K562 (cell line): ENCODE measurements at regions not wholly inside any gene's neighbourhood (a gene's known extent, or its start where the extent isn't known, plus 50 kb on each side); places are given as distances from the start of the nearest gene placed in this dataset.

Experiments used
- ATAC-seq: fragments of 200-7000 bp; cut with Tn5 transposase; 3 replicates; pipeline ENCODE4 v1.9.1; 2020; ENCODE audit warnings: moderate library complexity
- BruUV-seq: library from RNA; stranded (reverse); fragments of 400-500 nt; replicated peaks from 2 replicates; lab custom pipeline; 2021; lab: Mats Ljungman, UMichigan
- CTCF ChIA-PET: fragments of 300-600 bp; formaldehyde crosslinking; extraction: SDS; loops from one replicate; lab custom pipeline; 2021; ENCODE audit warnings: low intra/inter-chr PET ratio; lab: Yijun Ruan, JAX
- POLR2A ChIA-PET: fragments of 300-600, 350-650 bp; sonication (Branson Sonifier 250); formaldehyde crosslinking; extraction: SDS; loops from one replicate; lab custom pipeline; 2021; ENCODE audit warnings: antibody characterized with exemption, inconsistent platforms; lab: Yijun Ruan, JAX
- DNase-seq, 4 experiments: peaks; one replicate each; pipeline versions ENCODE4 v3.0.0 to v3.0.0-alpha.2; 2011 to 2018; ENCODE audit warnings: low spot score in 3 of 4, mixed read lengths in 3 of 4; ENCODE audit errors: extremely low read depth in 1 of 4
- FAIRE-seq: peaks from 2 replicates; lab custom pipeline; 2011; peaks lifted over from hg19 to GRCh38; lab: Jason Lieb, UNC
- H2AFZ ChIP-seq: 2 replicates; pipeline ENCODE4 v1.6.0; 2011; ENCODE audit warnings: low read depth, low read length, control low read depth, inconsistent platforms
- H3K27ac ChIP-seq: fragments of 200-600 bp; 3 replicates; pipeline ENCODE4 v1.8.0; 2011; ENCODE audit warnings: low read depth, mild to moderate bottlenecking, control low read depth, inconsistent platforms, low read length, moderate library complexity, mixed read lengths; ENCODE audit errors: extremely low read depth
- H3K27me3 ChIP-seq, 2 experiments: fragments of 300-600 bp in 1 of 2; 2 replicates in 1 of 2; 3 replicates in 1 of 2; pipeline versions ENCODE4 v1.6.0 to v1.8.0; 2011; ENCODE audit warnings: inconsistent platforms in 2 of 2, low read length in 2 of 2, mild to moderate bottlenecking in 1 of 2, mixed read lengths in 1 of 2, moderate library complexity in 1 of 2; ENCODE audit not compliant: control insufficient read depth in 2 of 2, insufficient read depth in 2 of 2
- H3K36me3 ChIP-seq: fragments of 300-600 bp; 3 replicates; pipeline ENCODE4 v1.8.0; 2011; ENCODE audit warnings: mild to moderate bottlenecking, low read length, inconsistent platforms; ENCODE audit not compliant: control insufficient read depth, insufficient read depth
- H3K4me1 ChIP-seq, 2 experiments: fragments of 200-600 bp in 1 of 2; replicated peaks in 1 of 2; 2 replicates in 1 of 2; 3 replicates in 1 of 2; pipeline versions ENCODE4 v1.5.1 to v1.8.0; 2011; ENCODE audit warnings: inconsistent platforms in 2 of 2, low read length in 2 of 2, mild to moderate bottlenecking in 1 of 2, mixed read lengths in 1 of 2, moderate library complexity in 1 of 2; ENCODE audit not compliant: control insufficient read depth in 2 of 2, insufficient read depth in 2 of 2
- H3K4me2 ChIP-seq: 2 replicates; pipeline ENCODE4 v1.6.1; 2011; ENCODE audit warnings: low read length, control low read depth, inconsistent platforms, mixed read lengths; ENCODE audit not compliant: insufficient read depth
- H3K4me3 ChIP-seq: fragments of 200-600 bp; sonication (generic), shearing (Covaris generic); 2 replicates; pipeline ENCODE4 v1.5.1; 2016; ENCODE audit warnings: control low read depth, inconsistent platforms
- H3K79me2 ChIP-seq: fragments of 200-600 bp; 3 replicates; pipeline ENCODE4 v1.8.0; 2011; ENCODE audit warnings: low read length, inconsistent platforms; ENCODE audit not compliant: control insufficient read depth, insufficient read depth
- H3K9ac ChIP-seq, 2 experiments: 2 replicates each; pipeline versions ENCODE4 v1.6.0 to v1.6.1; 2011; ENCODE audit warnings: low read depth in 2 of 2, low read length in 2 of 2, control low read depth in 1 of 2, inconsistent platforms in 1 of 2, mild to moderate bottlenecking in 1 of 2, mixed read lengths in 1 of 2; ENCODE audit not compliant: insufficient read depth in 1 of 2
- H3K9me1 ChIP-seq: one replicate; pipeline ENCODE4 v1.6.0; 2011; ENCODE audit warnings: inconsistent platforms, mild to moderate bottlenecking, low read length, moderate library complexity; ENCODE audit not compliant: control insufficient read depth, insufficient read depth
- H3K9me3 ChIP-seq: replicated peaks from 2 replicates; pipeline ENCODE4 v1.5.1; 2011; ENCODE audit warnings: low read depth, low read length, inconsistent platforms; ENCODE audit not compliant: control insufficient read depth, insufficient read depth
- H4K20me1 ChIP-seq: replicated peaks from 2 replicates; pipeline ENCODE4 v1.6.1; 2011; ENCODE audit warnings: low read length, inconsistent platforms, mixed read lengths; ENCODE audit not compliant: control insufficient read depth, insufficient read depth
- CEBPG ChIP-seq, 3 experiments: fragments of 200-800 bp in 1 of 3; sonication (Bioruptor generic) in 1 of 3; sonication (generic) in 1 of 3; formaldehyde crosslinking in 1 of 3; IDR thresholded peaks in 2 of 3; conservative IDR thresholded peaks in 1 of 3; 2 replicates each; pipeline versions ENCODE4 v1.6.1 to v1.8.0; 2016 to 2022; ENCODE audit warnings: missing compliant biosample characterization in 2 of 3, missing genetic modification characterization in 2 of 3, mild to moderate bottlenecking in 1 of 3, missing genetic modification reagents in 1 of 3
- EP300 ChIP-seq: IDR thresholded peaks from 2 replicates; pipeline ENCODE4 v1.6.1; 2012; ENCODE audit warnings: low read length, improper control_type of control experiment
- ETV5 ChIP-seq: sonication (generic); formaldehyde crosslinking; IDR thresholded peaks from 2 replicates; pipeline ENCODE4 v1.4.0; 2020; ENCODE audit warnings: low read depth, mild to moderate bottlenecking, missing genetic modification reagents
- MAFF ChIP-seq: IDR thresholded peaks from 2 replicates; pipeline ENCODE4 v1.6.1; 2012; ENCODE audit warnings: low read length, improper control_type of control experiment
- MBD1 ChIP-seq: fragments of 250-450 bp; sonication (Bioruptor Pico); IDR thresholded peaks from 2 replicates; pipeline ENCODE4 v1.8.0; 2022; ENCODE audit warnings: inconsistent platforms
- MCM5 ChIP-seq: fragments of 450-650 bp; IDR thresholded peaks from 2 replicates; pipeline ENCODE4 v1.6.1; 2016; ENCODE audit warnings: low read depth
- PHB ChIP-seq: fragments of 250-450 bp; sonication (Bioruptor Pico); IDR thresholded peaks from 2 replicates; pipeline ENCODE4 v1.5.0; 2021
- STAT5A ChIP-seq: IDR thresholded peaks from 2 replicates; pipeline ENCODE4 v1.6.1; 2012; ENCODE audit warnings: low read length, inconsistent platforms, borderline replicate concordance
- THAP7 ChIP-seq: fragments of 250-450 bp; sonication (Bioruptor Pico); IDR thresholded peaks from 2 replicates; pipeline ENCODE4 v1.5.0; 2021
- ZBED1 ChIP-seq: IDR thresholded peaks from 2 replicates; pipeline ENCODE4 v1.6.1; 2014
- ZBTB49 ChIP-seq: sonication (generic); formaldehyde crosslinking; IDR thresholded peaks from 2 replicates; pipeline ENCODE4 v1.8.0; 2022; ENCODE audit warnings: missing genetic modification reagents, mild to moderate bottlenecking, borderline replicate concordance
- ZNF134 ChIP-seq: fragments of 250-450 bp; sonication (Bioruptor Pico); conservative IDR thresholded peaks from 2 replicates; pipeline ENCODE4 v1.4.0; 2020
- ZNF3 ChIP-seq: fragments of 250-450 bp; sonication (Bioruptor Pico); IDR thresholded peaks from 2 replicates; pipeline ENCODE4 v1.5.0; 2021; ENCODE audit warnings: mild to moderate bottlenecking, moderate library complexity
- ZNF449 ChIP-seq: fragments of 250-450 bp; sonication (Bioruptor Pico); IDR thresholded peaks from 2 replicates; pipeline ENCODE4 v1.8.0; 2022; ENCODE audit warnings: moderate library complexity, mild to moderate bottlenecking, inconsistent platforms
- ZNF77 ChIP-seq: fragments of 250-450 bp; sonication (Bioruptor Pico); IDR thresholded peaks from 2 replicates; pipeline ENCODE4 v1.5.0; 2020
- WGBS: fragments of 100-300 bp; shearing (Covaris generic); methylation state at CpG from one replicate; pipeline ENCODE4 v1.1.6; 2016; ENCODE audit warnings: low coverage, mixed read lengths; ENCODE audit not compliant: insufficient coverage; ENCODE audit errors: missing lambda C conversion rate; 5-methylcytosine and 5-hydroxymethylcytosine counted together
- in situ Hi-C: fragments of 300-500 bp; cut with MboI; formaldehyde crosslinking; loops from 4 replicates; pipeline ENCODE4 v1.15.0; 2018; ENCODE audit warnings: inconsistent platforms, mixed read lengths
- intact Hi-C: fragments of 100-400 bp; cut with micrococcal nuclease; formaldehyde crosslinking; loops from 2 replicates; pipeline ENCODE4 v1.14.2; 2022

GRCh38 chr12:59077153-59077552 lies 156.8 kb upstream of the LRIG3 start (continued):
- TF ChIP-seq CEBPG (CRISPR knock-in tag; IDR thresholded peaks at IDR 0.05) (no peak), CEBPG (tag; conservative IDR thresholded peaks at IDR 0.05 in 1 of 2, IDR thresholded peaks at IDR 0.05 in 1 of 2) (no peak), MAFF (no peak), ZNF77 (CRISPR knock-in tag) (no peak), ETV5 (CRISPR knock-in tag) (no peak), EP300 (no peak), STAT5A (no peak), ZNF449 (CRISPR knock-in tag) (no peak), THAP7 (CRISPR knock-in tag) (no peak), MCM5 (no peak), PHB (CRISPR knock-in tag) (no peak), ZNF3 (CRISPR knock-in tag) (no peak), ZNF134 (no peak)
- TF ChIP-seq, all 486 proteins: peak for 0

GRCh38 chr12:59076622-59077021 lies 156.3 kb upstream of the LRIG3 start:
- Histone ChIP-seq H3K4me2 (no peak overlapping the region), H3K9ac (no peak overlapping the region), H3K9me1 (no peaks in the 10 kb centered on the region), H3K27me3 (no peaks in the 10 kb centered on the region), H3K36me3 (no peaks in the 10 kb centered on the region), H3K4me3 (no peak overlapping the region), H2AFZ (no peak overlapping the region), H3K27ac (no peak overlapping the region), H3K9me3 (no peaks in the 10 kb centered on the region), H3K79me2 (no peaks in the 10 kb centered on the region), H3K4me1 (no peaks in the 10 kb centered on the region), H4K20me1 (no peaks in the 10 kb centered on the region)
- in situ Hi-C loops (no loop called here), intact Hi-C loops (no loop called here)
- POLR2A ChIA-PET: no interaction called here
- 0% methylated on average over 1 of the region's 1 CpG for WGBS
- CTCF ChIA-PET: no interaction called here
- TF ChIP-seq ZBTB49 (no peak), MBD1 (CRISPR knock-in tag) (no peak), ZBED1 (no peak)
- no TSS peak for BruUV-seq
- DNase-seq (no peak), FAIRE-seq (no peak), ATAC-seq (no peak)
